ENCODE measurements at regions not wholly inside any gene's neighbourhood (a gene's known extent, or its start where the extent isn't known, plus 50 kb on each side); places are given as distances from the start of the nearest gene placed in this dataset.
A peak's percentile ranks its signal among the peaks of the same experiment; 100 is the strongest.

- no peak for DNase-seq
Measured at GRCh38 chr3:177585271-177585670, 388.0 kb upstream of the TBL1XR1 start.

DNA sequence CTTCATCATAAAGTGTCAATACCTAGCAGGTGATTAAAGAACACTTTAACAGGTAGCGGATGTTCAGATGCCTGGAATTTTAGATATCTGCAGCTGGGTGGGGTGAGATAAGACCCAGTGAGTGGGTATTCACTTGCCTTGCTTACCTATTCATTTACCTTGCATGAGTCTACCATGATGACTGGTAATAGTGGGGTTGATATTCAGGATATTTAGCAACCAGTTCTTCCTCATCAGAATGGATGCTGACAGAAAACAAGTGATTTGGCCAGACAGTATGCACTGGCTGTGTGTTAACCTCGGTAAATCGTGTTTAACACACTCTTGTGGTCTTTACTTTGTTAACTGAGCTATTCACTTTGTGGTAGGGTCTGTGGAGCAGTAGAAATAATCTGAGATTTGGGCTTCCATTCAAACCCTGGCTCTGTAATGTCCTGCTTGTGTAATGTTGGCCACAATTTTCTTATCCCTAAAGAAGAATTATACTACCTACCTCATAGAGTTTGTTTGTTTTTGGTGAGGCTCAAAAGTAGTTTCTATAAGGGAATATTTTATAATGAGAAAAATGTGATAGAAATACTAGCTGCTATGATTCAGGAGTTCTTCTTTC, 391.9 kb upstream of the TBL1XR1 start:
- no peak for DNase-seq

DNA sequence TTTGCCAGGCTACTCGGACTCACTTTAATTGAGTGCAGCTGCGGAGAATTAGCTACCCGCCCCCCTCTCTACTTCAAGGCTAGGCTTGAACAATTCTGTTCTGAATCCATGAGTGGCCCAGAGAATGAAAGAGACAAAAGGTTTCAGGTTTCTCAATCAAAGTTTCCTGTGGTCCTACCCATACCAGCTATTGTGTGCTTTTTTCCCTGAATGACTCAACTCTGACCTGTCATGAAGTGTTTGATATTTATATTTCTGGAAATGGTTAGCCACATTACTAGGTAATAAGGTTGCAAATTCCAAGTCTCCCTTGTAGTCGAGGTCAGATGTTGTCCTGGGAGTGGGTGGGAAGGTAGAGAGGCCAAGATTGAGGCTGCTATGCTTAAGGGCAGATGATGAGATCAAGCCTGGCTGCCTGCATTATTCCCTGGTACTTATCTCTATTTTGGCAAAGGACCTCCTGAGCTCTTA, 392.7 kb upstream of the TBL1XR1 start:
- DNase-seq: peak; percentile 44

DNA sequence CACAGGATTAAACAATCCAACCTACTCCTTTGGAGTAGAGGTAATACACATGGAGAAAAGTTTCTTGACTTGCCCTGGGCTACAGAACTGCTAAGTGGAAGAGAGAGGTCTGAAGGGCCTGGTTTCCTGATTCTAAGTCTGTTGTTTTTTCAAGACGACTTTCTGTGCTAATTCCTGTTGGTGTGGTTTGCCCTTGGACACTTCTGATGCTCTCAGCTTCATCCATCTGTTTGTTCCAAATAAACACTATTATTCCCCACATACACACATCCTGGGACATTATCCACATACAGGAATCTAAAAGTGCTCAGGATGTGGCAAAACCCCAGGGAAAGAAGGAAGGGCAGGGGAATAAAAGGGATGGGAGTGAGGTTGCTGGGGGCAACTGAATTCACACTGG, 393.5 kb upstream of the TBL1XR1 start:
- DNase-seq: no peak

DNA sequence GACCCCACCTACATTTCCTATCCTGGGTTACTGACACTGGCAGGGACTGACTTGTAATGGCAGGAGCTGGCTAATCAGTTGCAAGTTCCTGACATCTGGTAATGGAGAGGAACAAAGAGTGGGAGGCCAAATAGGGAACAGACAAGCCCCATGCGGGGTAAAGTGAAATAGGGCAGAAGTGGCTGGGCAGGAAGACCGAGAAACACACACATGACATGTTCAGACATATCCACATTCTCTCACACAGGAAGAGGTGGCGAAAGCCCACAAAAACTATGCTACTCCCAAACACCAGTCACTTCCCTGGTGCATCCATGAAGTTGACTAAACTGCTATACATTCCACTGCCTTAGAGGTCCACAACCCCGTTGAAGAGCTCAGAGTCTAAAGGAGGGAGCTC, 394.1 kb upstream of the TBL1XR1 start:
- DNase-seq: no peak

DNA sequence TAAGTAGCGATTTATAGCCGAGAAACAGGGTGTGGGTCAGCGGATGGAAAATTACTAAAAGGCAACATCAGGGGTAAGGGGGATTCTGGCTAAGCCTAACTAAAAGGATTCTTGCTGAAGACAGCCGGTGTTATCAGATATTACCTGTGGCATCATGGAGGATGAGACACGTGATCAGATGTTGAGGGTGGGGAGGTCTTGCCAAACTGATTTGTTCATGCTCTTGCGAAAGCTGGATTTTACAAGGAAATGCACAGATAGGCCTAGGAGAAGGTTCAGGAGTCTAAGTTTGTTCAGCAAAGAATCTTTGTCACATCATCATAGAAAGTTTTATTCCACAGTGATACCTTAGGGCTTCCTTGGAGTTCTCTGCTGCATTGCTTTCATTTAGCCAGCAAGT, 396.8 kb upstream of the TBL1XR1 start:
- no peak for DNase-seq

DNA sequence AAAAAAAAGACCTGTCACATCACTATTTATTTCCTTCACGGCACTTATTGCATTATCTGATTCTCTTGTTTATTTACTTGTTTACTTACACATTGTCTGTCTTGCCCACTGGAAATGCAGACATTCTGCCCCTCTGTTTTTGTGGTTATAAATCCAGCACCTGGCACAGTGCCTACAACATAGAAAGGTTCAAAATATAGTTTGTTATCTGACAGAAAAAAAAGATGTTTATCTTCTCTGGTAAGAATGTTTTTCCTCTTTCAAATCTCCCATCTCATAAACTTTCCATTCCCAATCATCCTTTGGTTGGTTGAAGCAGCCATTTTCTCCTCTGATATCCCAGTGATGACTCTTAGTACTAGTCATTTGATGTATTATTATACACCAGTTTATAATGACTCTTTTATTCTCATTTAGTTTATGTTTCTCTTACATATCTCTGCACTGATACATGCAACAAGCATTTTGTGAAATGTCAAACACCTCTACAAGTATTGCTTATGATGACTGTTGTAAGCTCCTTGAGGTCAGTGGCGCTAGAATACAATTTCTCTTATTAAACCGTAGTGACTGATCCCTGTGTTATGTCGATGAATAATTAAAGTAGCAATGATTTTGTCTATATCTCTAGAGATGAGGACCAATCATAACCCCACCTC, 398.4 kb upstream of the TBL1XR1 start:
- DNase-seq: no peak

GRCh38 chr3:177596248-177596815, 399.1 kb upstream of the TBL1XR1 start:
- no peak for DNase-seq

DNA sequence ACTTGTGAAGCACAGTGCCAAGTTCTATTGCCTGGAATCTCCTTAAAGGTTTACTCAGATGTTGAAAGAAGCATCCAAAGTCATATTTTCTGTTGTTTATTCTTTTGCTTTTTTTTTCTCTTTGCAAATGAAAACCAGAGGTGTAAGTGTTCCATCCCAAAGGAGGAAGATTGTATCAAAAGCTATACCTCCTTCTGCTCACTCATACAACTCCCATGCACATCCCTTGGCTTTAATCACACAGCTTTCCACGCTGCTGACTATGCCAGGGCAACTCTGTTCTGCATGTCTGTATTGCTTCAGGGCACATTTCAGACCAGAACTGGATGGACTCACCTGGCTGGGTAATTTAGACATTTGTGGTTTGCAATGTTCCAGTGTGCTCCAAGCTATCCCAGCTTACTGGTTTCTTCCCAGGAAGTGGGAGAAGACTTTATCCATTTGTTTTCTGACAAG, 399.6 kb upstream of the TBL1XR1 start:
- no peak for DNase-seq

GRCh38 chr3:177597311-177598096, 400.2 kb upstream of the TBL1XR1 start:
- DNase-seq: peak; percentile 61

GRCh38 chr3:177598097-177598833, 401.0 kb upstream of the TBL1XR1 start:
- no peak for DNase-seq

DNA sequence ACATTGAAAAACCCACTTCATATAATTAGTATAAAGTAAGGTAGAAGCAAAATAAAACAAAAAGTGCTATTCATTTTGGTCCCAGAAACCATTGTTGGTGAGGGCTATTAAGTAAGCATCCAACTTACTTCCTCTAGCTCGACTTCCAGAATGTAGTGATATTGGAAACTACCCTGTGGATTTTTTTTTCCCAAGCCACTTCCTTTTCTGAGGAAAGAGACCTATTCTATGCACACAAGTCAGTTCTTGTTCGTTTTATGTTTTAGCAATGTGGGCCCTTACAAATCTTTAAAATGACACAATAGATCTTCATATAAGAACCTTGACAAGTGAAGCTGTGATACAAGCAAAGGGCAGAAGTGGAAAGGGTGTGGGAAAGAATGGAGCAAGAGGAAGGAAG, 402.0 kb upstream of the TBL1XR1 start:
- DNase-seq: no peak

DNA sequence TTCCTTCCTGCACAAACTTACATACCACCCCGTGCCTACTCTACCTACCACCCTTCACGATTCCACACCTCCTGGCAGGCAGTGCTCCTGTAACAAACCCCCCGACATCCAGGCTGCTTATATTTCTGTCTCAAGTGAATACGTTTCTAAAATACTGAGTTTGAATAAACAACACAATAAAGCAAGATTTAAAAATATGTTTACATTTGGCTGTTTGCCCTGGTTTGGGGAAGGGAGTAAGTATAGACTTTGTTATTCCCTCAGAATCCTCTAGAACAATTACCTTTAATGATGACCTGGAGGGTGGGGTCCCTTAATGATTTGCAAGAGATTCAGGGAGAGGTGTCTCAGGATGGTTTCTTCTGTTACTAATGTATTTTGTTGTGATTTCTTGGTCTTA, 402.6 kb upstream of the TBL1XR1 start:
- DNase-seq: no peak

GRCh38 chr3:177600411-177600810, 403.1 kb upstream of the TBL1XR1 start:
- DNase-seq: no peak

DNA sequence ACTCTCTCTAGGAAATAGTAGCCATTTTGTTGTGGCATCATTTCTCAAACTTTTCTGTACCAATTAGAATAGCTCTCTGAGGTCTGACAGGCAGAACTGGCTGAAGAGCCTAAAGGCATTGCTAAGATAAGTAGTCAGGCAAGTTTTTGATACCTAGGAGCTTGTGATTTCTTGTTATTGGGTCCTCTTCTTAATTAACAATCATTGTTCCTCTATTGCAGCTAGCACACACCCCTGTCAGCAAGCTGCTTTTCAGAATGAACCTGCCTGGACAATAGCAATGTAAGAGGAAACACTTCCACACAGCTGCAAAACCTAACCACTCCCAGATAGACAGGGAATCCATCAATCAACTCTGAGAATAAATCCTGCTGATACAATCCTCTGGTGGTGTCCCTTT, 403.9 kb upstream of the TBL1XR1 start:
- DNase-seq: no peak

- no peak for DNase-seq
Measured at GRCh38 chr3:177602601-177603147, 405.4 kb upstream of the TBL1XR1 start.

DNA sequence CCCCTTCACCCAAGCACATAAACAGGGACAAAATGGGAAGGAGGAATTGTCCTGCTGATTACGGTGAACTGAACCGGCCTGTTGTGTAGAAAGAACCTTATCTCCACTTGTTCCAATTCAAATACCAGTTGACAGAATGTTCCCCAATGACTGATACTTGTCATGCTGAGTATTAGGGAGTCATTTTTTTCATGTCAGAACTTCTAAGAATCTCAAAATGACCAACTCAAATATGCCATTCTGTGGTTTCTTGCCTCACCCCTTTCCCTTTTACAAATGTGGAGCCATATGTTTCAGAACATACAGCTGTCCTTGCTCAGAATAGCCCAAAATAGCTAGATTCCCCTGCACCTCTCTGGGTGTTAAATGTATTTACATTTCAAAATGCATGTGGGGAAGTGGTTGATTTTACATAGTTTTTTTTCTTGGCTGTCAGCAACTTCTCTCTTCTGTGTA, 405.9 kb upstream of the TBL1XR1 start:
- DNase-seq: no peak

- no peak for DNase-seq
Measured at GRCh38 chr3:177604181-177604580, 406.9 kb upstream of the TBL1XR1 start.

DNA sequence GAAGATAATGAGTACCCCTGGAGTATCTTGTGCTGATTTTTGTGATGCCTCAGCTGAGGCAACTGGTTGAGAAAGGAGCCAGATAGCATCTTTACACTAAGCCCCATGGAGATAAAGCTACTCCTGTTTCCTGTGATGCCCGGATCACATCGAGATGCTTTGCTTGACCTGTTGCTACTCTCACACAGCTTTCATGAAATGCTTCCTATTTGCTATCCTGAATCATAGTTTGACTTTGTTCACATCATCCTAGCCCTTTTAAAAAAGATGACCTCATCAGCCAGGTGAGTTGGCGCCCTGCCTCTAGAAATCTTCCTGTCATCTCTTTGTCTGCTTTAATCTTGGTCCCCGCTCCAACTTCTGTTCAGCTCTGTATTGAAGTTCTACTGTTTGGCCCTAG, 409.6 kb upstream of the TBL1XR1 start:
- no peak for DNase-seq

- no peak for DNase-seq
Measured at GRCh38 chr3:177607589-177607988, 410.3 kb upstream of the TBL1XR1 start.

GRCh38 chr3:177608443-177608842, 411.2 kb upstream of the TBL1XR1 start:
- no peak for DNase-seq

DNA sequence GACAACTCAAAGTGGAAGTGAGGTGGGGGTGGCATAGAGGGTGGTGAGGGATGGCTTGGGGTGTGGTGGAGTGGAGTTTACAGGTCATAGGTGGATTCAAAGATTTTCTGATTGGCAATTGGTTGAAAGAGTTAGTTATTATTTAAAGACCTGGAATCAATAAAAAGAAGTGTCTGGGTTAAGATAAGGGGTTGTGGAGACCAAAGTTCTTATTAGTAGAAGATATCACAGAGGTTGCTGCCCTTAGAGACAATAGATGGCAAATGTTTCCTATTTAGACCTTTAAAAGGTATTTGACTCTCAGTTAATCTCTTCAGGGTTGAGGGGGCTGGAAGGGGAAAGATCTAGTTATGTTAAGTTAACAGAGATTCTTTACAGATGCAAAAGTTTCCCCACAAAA, 412.3 kb upstream of the TBL1XR1 start:
- DNase-seq: no peak

DNA sequence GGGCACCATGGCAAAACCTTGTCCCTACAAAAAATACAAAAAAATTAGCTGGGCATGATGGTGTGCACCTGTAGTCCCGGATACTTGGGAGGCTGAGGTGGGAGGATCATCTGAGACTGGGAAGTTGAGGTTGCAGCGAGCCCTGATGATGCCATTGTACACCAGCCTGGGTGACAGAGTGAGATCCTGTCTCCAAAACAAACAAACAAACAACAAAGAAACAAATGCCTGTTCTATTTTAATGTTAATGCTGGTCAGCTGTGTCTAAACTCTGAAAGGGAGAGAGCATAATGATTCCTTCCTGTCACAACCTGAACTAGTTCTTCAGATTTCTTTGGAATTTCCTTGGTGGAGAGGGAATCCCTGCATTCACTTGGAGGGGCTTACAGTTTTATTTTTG, 413.0 kb upstream of the TBL1XR1 start:
- DNase-seq: no peak
